ENCODE measurements at regions not wholly inside any gene's neighbourhood (a gene's known extent, or its start where the extent isn't known, plus 50 kb on each side); places are given as distances from the start of the nearest gene placed in this dataset.

- Histone ChIP-seq H3K4me1 (replicated peaks in 1 of 2; ENCODE audit: control insufficient read depth in 2 of 2, insufficient read depth in 2 of 2, low read length in 2 of 2) (no peaks in the 10 kb centered on the region), H3K79me2 (ENCODE audit: control insufficient read depth, insufficient read depth, low read length) (no peaks in the 10 kb centered on the region), H2AFZ (ENCODE audit: low read depth, low read length) (no peak overlapping the region), H3K27me3 (ENCODE audit: control insufficient read depth in 2 of 2, insufficient read depth in 2 of 2, low read length in 2 of 2) (no peaks in the 10 kb centered on the region), H3K4me2 (ENCODE audit: insufficient read depth, low read length) (no peak overlapping the region), H3K9me1 (ENCODE audit: control insufficient read depth, insufficient read depth, low read length) (no peaks in the 10 kb centered on the region), H3K9ac (ENCODE audit: insufficient read depth in 1 of 2, low read depth in 2 of 2, low read length in 2 of 2) (no peak overlapping the region), H4K20me1 (replicated peaks; ENCODE audit: control insufficient read depth, insufficient read depth, low read length) (no peaks in the 10 kb centered on the region), H3K36me3 (ENCODE audit: control insufficient read depth, insufficient read depth, low read length) (no peaks in the 10 kb centered on the region), H3K9me3 (replicated peaks; ENCODE audit: control insufficient read depth, insufficient read depth, low read depth, low read length) (no peaks in the 10 kb centered on the region), H3K27ac (ENCODE audit: extremely low read depth, low read depth, low read length) (no peak overlapping the region), H3K4me3 (no peak overlapping the region)
- BruUV-seq (replicated peaks) = no TSS peak
- intact Hi-C loops (cut with micrococcal nuclease) (no loop called here), in situ Hi-C loops (cut with MboI) (no loop called here)
- CTCF ChIA-PET (ENCODE audit: low intra/inter-chr PET ratio) = no interaction called here
- WGBS (ENCODE audit: insufficient coverage, low coverage, missing lambda C conversion rate) = 0% methylated on average over 1 of the region's 1 CpG
- DNase-seq (ENCODE audit: extremely low read depth in 1 of 4, low spot score in 3 of 4) = no peak
- ATAC-seq = no peak
- FAIRE-seq = no peak
- POLR2A ChIA-PET = no interaction called here
- TF ChIP-seq MYNN (IDR thresholded peaks at IDR 0.05) (no peak), MYNN (CRISPR knock-in tag; IDR thresholded peaks at IDR 0.05) (no peak), ZBTB34 (CRISPR knock-in tag; IDR thresholded peaks at IDR 0.05) (no peak), TAF7 (tag; IDR thresholded peaks at IDR 0.05) (no peak), ZFPM2 (CRISPR knock-in tag; IDR thresholded peaks at IDR 0.05) (no peak), KHSRP (IDR thresholded peaks at IDR 0.05) (no peak), ZFP36 (IDR thresholded peaks at IDR 0.05; ENCODE audit: low read depth, low read length, partially characterized antibody) (no peak), XRCC4 (IDR thresholded peaks at IDR 0.05; ENCODE audit: extremely low read depth, insufficient read depth, insufficient read length) (no peak), ZMIZ1 (IDR thresholded peaks at IDR 0.05; ENCODE audit: low read depth in 2 of 2, low read length in 2 of 2) (no peak), ZBED1 (IDR thresholded peaks at IDR 0.05) (no peak), HDAC2 (IDR thresholded peaks at IDR 0.05) (no peak), MIER1 (IDR thresholded peaks at IDR 0.05; ENCODE audit: low read depth) (no peak), ZNF280A (IDR thresholded peaks at IDR 0.05; ENCODE audit: low read depth, partially characterized antibody) (no peak), ZNF134 (CRISPR knock-in tag; conservative IDR thresholded peaks at IDR 0.05) (no peak), DNMT1 (IDR thresholded peaks at IDR 0.05) (no peak), NUFIP1 (IDR thresholded peaks at IDR 0.05; ENCODE audit: partially characterized antibody) (no peak)
- TF ChIP-seq, protein P1, sequence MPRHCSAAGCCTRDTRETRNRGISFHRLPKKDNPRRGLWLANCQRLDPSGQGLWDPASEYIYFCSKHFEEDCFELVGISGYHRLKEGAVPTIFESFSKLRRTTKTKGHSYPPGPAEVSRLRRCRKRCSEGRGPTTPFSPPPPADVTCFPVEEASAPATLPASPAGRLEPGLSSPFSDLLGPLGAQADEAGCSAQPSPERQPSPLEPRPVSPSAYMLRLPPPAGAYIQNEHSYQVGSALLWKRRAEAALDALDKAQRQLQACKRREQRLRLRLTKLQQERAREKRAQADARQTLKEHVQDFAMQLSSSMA (CRISPR knock-in tag; IDR thresholded peaks at IDR 0.05) = no peak
These were observed 99.9 kb upstream of the PAX6 start for GRCh38 chr11:31910950-31911576.
